Posterior vena cava (tissue), 2 donors: ENCODE measurements at regions not wholly inside any gene's neighbourhood (a gene's known extent, or its start where the extent isn't known, plus 50 kb on each side); places are given as distances from the start of the nearest gene placed in this dataset.
"Not testable (repeated sequence)": the region's sequence is repeated elsewhere in the genome, so short reads cannot be mapped to it uniquely, and the experiment has no call there.

ENCODE experiments used
- DNase-seq: peaks from one replicate; pipeline ENCODE4 v3.0.0-alpha.2; 2020; ENCODE audit warnings: low spot score
- intact Hi-C, 2 donors: fragments of 100-400 bp; cut with DNase I; formaldehyde crosslinking; loops; one replicate each; pipeline versions ENCODE4 v1.14.1 to v1.14.2; 2022 to 2023
- donor health status: DM: yes; HTN: yes; CAD: no.
- donor health status: DM: yes; HTN: yes; CAD: no.

GRCh38 chr12:127140864-127141484, 1126.0 kb upstream of the TMEM132C start:
- intact Hi-C loops, DNase-seq: not testable (repeated sequence)

- no peak for DNase-seq
- intact Hi-C loops: no loop called here
These were observed 1124.0 kb upstream of the TMEM132C start for GRCh38 chr12:127143020-127143419.

GRCh38 chr12:127144770-127145169, 1122.2 kb upstream of the TMEM132C start:
- intact Hi-C loops: no loop called here
- no peak for DNase-seq

- no peak for DNase-seq
- intact Hi-C loops: no loop called here
These were observed 1121.6 kb upstream of the TMEM132C start for GRCh38 chr12:127145241-127145928.

GRCh38 chr12:127145929-127146789, 1120.8 kb upstream of the TMEM132C start:
- DNase-seq: peak; percentile 91
- intact Hi-C loops: no loop called here

- intact Hi-C loops: no loop called here
These were observed 1119.8 kb upstream of the TMEM132C start for GRCh38 chr12:127146991-127147718.

GRCh38 chr12:127147724-127148123, 1119.2 kb upstream of the TMEM132C start:
- intact Hi-C loops: no loop called here
- DNase-seq: no peak

More at GRCh38 chr12:127146991-127147718, 1119.8 kb upstream of the TMEM132C start:
- DNase-seq: no peak

GRCh38 chr12:127148318-127148717, 1118.7 kb upstream of the TMEM132C start:
- DNase-seq: no peak
- intact Hi-C loops: no loop called here

- intact Hi-C loops: no loop called here
- no peak for DNase-seq
These were observed 1117.6 kb upstream of the TMEM132C start for GRCh38 chr12:127149226-127149964.

- intact Hi-C loops: no loop called here
- no peak for DNase-seq
These were observed 1116.9 kb upstream of the TMEM132C start for GRCh38 chr12:127150028-127150427.

GRCh38 chr12:127150479-127150878, 1116.5 kb upstream of the TMEM132C start:
- no peak for DNase-seq
- intact Hi-C loops: no loop called here

- intact Hi-C loops: no loop called here
- DNase-seq: no peak
These were observed 1116.0 kb upstream of the TMEM132C start for GRCh38 chr12:127150956-127151355.

GRCh38 chr12:127153996-127154395, 1113.0 kb upstream of the TMEM132C start:
- no peak for DNase-seq
- intact Hi-C loops: no loop called here

- intact Hi-C loops, DNase-seq: not testable (repeated sequence)
These were observed 1112.1 kb upstream of the TMEM132C start for GRCh38 chr12:127154830-127155229.

- DNase-seq, intact Hi-C loops: not testable (repeated sequence)
These were observed 1110.9 kb upstream of the TMEM132C start for GRCh38 chr12:127155935-127156619.

GRCh38 chr12:127157501-127158366, 1109.2 kb upstream of the TMEM132C start:
- DNase-seq, intact Hi-C loops: not testable (repeated sequence)

GRCh38 chr12:127158385-127159061, 1108.4 kb upstream of the TMEM132C start:
- intact Hi-C loops: no loop called here
- no peak for DNase-seq
